Breast epithelium (tissue), 3 donors: ENCODE measurements at regions not wholly inside any gene's neighbourhood (a gene's known extent, or its start where the extent isn't known, plus 50 kb on each side); places are given as distances from the start of the nearest gene placed in this dataset.

ENCODE experiments used
- CTCF ChIP-seq, 3 donors: fragments of 450-650 bp; IDR thresholded peaks; one replicate each; pipeline ENCODE4 v1.5.1; 2016 to 2017; ENCODE audit warnings: antibody characterized with exemption in 3 of 3, mild to moderate bottlenecking in 3 of 3, moderate library complexity in 3 of 3
- POLR2A ChIP-seq: fragments of 450-650 bp; IDR thresholded peaks from one replicate; pipeline ENCODE4 v1.6.1; 2016; ENCODE audit warnings: antibody characterized with exemption, mild to moderate bottlenecking, moderate library complexity

DNA sequence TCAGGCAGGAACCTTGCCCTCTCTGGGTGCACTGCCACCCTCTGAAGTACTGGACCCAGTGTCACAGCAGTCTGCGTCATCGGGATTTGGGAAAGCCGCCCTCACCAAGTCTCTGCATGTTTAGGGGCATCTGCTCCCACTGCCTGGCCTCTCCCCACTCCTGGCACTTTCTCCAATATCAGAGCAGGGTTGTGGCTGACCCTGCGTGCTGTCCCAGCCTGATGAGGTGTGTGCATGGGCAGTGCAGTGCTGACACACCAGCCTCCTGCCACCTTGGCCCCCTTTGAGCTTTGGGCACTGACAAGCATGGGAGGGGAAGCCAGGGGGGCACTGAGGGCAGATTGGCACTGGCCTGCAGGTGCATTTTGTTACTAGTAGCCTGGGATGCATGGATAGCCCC is 652.5 kb downstream of the GABRG1 start:
- TF ChIP-seq CTCF (IDR thresholded peaks at IDR 0.05) (no peak), POLR2A (no peak)
